Cardiac muscle cell (in vitro differentiated cells and primary cell): ENCODE measurements at regions not wholly inside any gene's neighbourhood (a gene's known extent, or its start where the extent isn't known, plus 50 kb on each side); places are given as distances from the start of the nearest gene placed in this dataset.

ENCODE experiments used
- DNase-seq, 2 donors: peaks; one replicate each; pipeline versions ENCODE4 v3.0.0 to v3.0.0-alpha.2; 2010 to 2017; ENCODE audit warnings: low read depth in 1 of 2, low spot score in 1 of 2
- H3K27ac ChIP-seq: fragments of 200-600 bp; sonication (generic); 2 replicates; pipeline ENCODE4 v1.5.1; 2016
- H3K27me3 ChIP-seq: fragments of 200-600 bp; sonication (generic); 2 replicates; pipeline ENCODE4 v1.6.0; 2016; ENCODE audit warnings: control low read depth
- H3K36me3 ChIP-seq: fragments of 200-600 bp; sonication (generic); 2 replicates; pipeline ENCODE4 v1.5.1; 2016; ENCODE audit warnings: control low read depth
- H3K4me1 ChIP-seq: fragments of 200-600 bp; sonication (generic); 2 replicates; pipeline ENCODE4 v1.8.1; 2017; ENCODE audit warnings: low read depth, mild to moderate bottlenecking, mixed run types
- H3K4me3 ChIP-seq: fragments of 200-600 bp; sonication (generic); 2 replicates; pipeline ENCODE4 v1.5.1; 2016; ENCODE audit warnings: mild to moderate bottlenecking
- H3K9me3 ChIP-seq: fragments of 200-600 bp; sonication (generic); 2 replicates; pipeline ENCODE4 v1.5.1; 2017; ENCODE audit warnings: low read depth, mild to moderate bottlenecking, control low read depth
- TF ChIP-seq, protein P1 (sequence below): IDR thresholded peaks from 2 replicates; pipeline ENCODE4 v1.5.1; 2012; ENCODE audit warnings: low read depth, mild to moderate bottlenecking, low read length

DNA sequence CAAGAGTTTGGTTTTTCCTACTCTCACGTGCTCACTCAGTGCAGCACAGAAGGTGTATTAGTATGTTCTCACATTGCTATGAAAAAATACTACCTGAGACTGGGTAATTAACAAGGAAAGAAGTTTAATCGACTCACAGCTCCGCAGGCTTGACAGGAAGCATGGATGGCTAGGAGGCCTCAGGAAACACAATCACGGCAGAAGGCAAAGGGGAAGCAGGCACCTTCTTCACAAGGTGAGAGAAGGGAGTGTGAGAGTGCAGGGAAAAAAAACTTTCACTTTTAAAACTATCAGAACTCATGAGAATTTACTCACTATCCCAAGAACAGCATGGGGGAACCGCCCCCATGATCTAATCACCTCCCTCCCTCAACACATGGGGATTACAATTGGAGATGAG is 185.8 kb upstream of the TMPO start:
- no peaks in the 10 kb centered on the region for H3K27me3 ChIP-seq
- TF ChIP-seq, protein P1, sequence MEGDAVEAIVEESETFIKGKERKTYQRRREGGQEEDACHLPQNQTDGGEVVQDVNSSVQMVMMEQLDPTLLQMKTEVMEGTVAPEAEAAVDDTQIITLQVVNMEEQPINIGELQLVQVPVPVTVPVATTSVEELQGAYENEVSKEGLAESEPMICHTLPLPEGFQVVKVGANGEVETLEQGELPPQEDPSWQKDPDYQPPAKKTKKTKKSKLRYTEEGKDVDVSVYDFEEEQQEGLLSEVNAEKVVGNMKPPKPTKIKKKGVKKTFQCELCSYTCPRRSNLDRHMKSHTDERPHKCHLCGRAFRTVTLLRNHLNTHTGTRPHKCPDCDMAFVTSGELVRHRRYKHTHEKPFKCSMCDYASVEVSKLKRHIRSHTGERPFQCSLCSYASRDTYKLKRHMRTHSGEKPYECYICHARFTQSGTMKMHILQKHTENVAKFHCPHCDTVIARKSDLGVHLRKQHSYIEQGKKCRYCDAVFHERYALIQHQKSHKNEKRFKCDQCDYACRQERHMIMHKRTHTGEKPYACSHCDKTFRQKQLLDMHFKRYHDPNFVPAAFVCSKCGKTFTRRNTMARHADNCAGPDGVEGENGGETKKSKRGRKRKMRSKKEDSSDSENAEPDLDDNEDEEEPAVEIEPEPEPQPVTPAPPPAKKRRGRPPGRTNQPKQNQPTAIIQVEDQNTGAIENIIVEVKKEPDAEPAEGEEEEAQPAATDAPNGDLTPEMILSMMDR: no peak
- H3K36me3 ChIP-seq: no peaks in the 10 kb centered on the region
- H3K4me1 ChIP-seq: no peaks in the 10 kb centered on the region
- DNase-seq: no peak
- no peak overlapping the region for H3K27ac ChIP-seq
- H3K9me3 ChIP-seq: no peaks in the 10 kb centered on the region
- no peak overlapping the region for H3K4me3 ChIP-seq

- Histone ChIP-seq H3K27ac (no peak overlapping the region), H3K9me3 (no peaks in the 10 kb centered on the region), H3K36me3 (no peaks in the 10 kb centered on the region), H3K4me1 (no peaks in the 10 kb centered on the region), H3K27me3 (no peaks in the 10 kb centered on the region), H3K4me3 (no peak overlapping the region)
- DNase-seq: no peak
- TF ChIP-seq, protein P1: no peak
These were observed 182.7 kb upstream of the TMPO start for GRCh38 chr12:98332642-98333041.

DNA sequence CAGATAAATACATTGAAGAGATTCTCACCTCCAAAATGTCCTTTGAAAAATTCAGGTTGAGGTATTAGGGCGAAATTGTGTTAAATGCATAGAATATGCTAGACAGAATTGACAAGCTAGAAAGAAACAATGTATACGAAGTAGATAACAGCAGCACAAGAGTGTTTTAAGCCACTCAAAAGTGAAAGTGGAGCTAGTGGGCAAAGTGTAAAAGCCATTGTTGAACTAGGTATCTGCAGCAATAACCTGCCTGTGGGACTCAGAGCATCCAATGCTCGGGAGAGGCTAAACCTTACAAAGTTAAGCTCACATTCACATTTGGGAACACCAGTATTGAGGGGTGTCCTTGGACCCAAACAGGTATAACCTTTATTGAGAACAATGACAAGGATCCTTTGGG is 180.6 kb upstream of the TMPO start:
- Histone ChIP-seq H3K4me1 (no peaks in the 10 kb centered on the region), H3K27me3 (no peaks in the 10 kb centered on the region), H3K27ac (no peak overlapping the region), H3K4me3 (no peak overlapping the region), H3K9me3 (no peaks in the 10 kb centered on the region), H3K36me3 (no peaks in the 10 kb centered on the region)
- no peak for DNase-seq
- TF ChIP-seq, protein P1: no peak

GRCh38 chr12:98341026-98341425 is 174.4 kb upstream of the TMPO start:
- no peaks in the 10 kb centered on the region for H3K36me3 ChIP-seq
- TF ChIP-seq, protein P1: no peak
- no peaks in the 10 kb centered on the region for H3K4me1 ChIP-seq
- DNase-seq: no peak
- H3K4me3 ChIP-seq: no peak overlapping the region
- H3K27ac ChIP-seq: no peak overlapping the region
- no peaks in the 10 kb centered on the region for H3K27me3 ChIP-seq
- H3K9me3 ChIP-seq: no peaks in the 10 kb centered on the region

DNA sequence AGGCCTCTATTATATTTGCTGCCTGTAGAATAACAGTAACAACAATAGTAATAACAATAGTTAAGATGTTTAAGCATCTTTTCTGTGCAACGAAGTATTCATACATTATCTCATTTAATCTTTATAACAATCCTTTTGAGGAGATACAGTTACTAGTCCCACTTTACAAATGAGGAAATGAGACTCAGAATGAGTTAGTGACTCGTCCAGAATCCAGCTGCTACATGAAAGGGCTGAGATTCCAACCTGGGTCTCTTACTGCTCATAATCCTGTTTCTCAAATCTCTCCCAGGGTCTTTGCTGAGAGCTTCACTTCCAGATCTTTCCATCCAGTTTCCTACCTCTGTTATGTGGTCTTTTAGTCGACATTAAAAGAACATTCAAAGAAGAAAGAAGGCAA is 173.7 kb upstream of the TMPO start:
- Histone ChIP-seq H3K27me3 (no peaks in the 10 kb centered on the region), H3K36me3 (no peaks in the 10 kb centered on the region), H3K4me1 (no peaks in the 10 kb centered on the region), H3K27ac (no peak overlapping the region), H3K9me3 (no peaks in the 10 kb centered on the region), H3K4me3 (no peak overlapping the region)
- no peak for DNase-seq
- TF ChIP-seq, protein P1: no peak

DNA sequence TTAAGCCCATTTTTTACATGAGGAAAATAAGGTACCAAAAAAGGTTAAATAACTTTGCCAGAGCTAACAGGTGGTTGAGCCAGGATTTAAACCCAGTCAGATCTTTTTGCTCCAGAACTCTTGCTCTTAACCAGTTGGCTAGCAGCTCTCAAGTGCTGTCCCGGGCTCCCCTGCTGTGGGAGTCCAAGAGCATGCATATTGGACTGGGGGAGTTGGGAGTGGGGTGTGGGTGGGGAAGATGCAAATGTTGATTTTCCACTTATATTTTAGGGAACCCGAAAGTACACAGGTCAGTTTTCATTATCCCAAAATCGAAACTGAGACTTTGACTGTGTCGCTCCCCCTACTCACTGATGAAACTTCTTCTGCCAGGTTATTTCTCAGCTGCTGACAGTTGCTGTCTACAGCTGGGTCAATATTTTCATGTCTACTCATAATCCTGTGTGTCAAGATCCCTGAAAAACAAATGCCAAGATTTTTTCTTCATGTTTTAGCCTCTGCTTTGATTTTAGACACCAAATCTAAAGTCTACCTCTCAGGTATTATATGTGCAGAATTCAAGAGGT is 172.3 kb upstream of the TMPO start:
- TF ChIP-seq, protein P1: no peak
- Histone ChIP-seq H3K9me3 (no peaks in the 10 kb centered on the region), H3K36me3 (no peaks in the 10 kb centered on the region), H3K27ac (no peak overlapping the region), H3K27me3 (no peaks in the 10 kb centered on the region), H3K4me3 (no peak overlapping the region), H3K4me1 (no peaks in the 10 kb centered on the region)
- DNase-seq: no peak
